Activated T-cell treated with anti-CD3 and anti-CD28 coated beads, Interleukin-2, amount 50 U/mL, for 48 hours (primary cell): ENCODE measurements at regions not wholly inside any gene's neighbourhood (a gene's known extent, or its start where the extent isn't known, plus 50 kb on each side); places are given as distances from the start of the nearest gene placed in this dataset.
"Not testable (repeated sequence)": the region's sequence is repeated elsewhere in the genome, so short reads cannot be mapped to it uniquely, and the experiment has no call there.

Experiments used
- DNase-seq, 2 experiments: peaks; one replicate each; pipeline ENCODE4 v3.0.0-alpha.2; 2020

DNA sequence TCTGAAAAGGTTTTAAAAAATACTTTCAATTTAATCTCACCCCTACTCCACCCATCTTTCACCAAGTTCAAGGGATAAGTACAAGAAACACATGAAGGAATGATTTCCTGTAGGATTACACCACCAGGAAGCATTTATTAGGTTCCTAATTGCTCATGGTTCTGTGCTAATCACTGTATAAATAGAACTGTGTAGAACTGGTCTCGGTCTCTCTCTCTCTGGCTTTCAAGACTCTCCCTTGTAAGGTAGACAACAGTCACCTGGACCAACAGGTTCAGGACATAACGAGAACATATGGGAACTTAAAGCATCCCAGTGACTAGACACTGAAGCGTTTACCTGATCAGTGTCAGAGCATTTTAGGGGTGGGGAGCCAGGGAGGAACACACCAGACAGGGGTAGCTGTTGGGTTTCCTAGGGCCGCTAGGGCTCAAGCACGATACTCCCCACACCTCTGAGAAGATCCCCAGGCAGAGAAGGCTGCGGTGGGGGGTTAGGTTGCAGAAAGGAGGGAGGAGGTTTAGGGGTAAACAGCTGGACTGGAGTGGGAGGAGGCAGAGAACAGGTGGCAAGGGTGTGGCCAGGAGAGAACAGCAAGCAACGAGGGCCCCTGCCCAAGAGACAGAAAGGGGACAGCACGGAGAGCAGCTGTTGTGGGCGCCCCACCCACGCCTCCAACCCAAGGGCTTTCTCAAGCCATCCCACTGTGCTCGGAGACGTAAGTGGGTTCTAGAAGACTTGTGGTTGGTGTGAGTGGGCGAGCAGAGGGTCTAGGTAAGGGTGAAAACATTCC lies 52.5 kb upstream of the USP6NL start:
- DNase-seq = no peak

DNA sequence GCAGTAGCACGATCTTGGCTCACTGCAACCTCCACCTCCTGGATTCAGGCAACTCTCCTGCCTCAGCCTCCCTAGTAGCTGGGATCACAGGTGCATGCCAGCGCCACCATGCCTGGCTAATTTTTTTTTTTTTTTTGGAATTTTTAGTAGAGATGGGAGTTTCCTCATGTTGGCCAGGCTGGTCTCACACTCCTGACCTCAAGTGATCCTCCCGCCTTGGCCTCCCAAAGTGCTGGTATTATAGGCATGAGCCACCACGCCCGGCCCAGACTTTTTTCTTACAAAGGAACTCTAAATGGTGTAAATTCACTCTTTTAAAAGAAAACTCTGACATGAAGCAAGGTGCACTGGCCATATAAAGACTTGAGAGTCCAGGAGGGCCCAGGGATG lies 51.7 kb upstream of the USP6NL start:
- not testable (repeated sequence) for DNase-seq

DNA sequence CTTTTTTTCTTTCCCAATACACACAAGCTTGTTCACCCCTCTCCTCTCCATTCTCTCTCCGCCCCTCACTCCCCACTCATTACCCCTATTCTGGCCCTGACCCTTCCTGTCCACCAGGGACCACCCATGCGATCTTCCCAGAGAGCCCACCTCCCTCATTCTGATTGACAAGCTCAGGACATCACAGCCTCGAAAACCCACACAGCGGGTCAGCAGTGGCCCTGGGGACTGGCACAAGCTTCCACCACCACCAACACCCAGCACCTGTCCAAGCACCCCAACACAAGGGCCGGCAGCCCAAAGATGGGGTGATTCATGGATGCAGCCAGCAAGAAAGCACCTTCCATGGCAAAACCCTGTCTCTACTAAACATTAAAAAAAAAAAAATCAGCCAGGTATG lies 50.0 kb upstream of the USP6NL start:
- DNase-seq = no peak
